DMS153 (cell line): ENCODE measurements at regions not wholly inside any gene's neighbourhood (a gene's known extent, or its start where the extent isn't known, plus 50 kb on each side); places are given as distances from the start of the nearest gene placed in this dataset.
"Not testable (repeated sequence)": the region's sequence is repeated elsewhere in the genome, so short reads cannot be mapped to it uniquely, and the experiment has no call there.

Source experiments
- DNase-seq: peaks from one replicate; lab custom pipeline; 2025; lab: John Stamatoyannopoulos, UW

- DNase-seq, result no peak
Measured at GRCh38 chr15:95016511-95017229, 785.3 kb downstream of the MCTP2 start.

- DNase-seq, result no peak
Measured at GRCh38 chr15:95017666-95018328, 786.4 kb downstream of the MCTP2 start.

- no peak for DNase-seq
Measured at GRCh38 chr15:95018888-95019545, 787.7 kb downstream of the MCTP2 start.

- DNase-seq, result no peak
Measured at GRCh38 chr15:95019907-95020306, 788.5 kb downstream of the MCTP2 start.

GRCh38 chr15:95021816-95022215 is 790.5 kb downstream of the MCTP2 start:
- DNase-seq, result no peak

GRCh38 chr15:95024351-95024750 is 793.0 kb downstream of the MCTP2 start:
- no peak for DNase-seq

GRCh38 chr15:95025924-95026728 is 794.8 kb downstream of the MCTP2 start:
- DNase-seq, result no peak

- DNase-seq, result no peak
Measured at GRCh38 chr15:95027981-95028380, 796.6 kb downstream of the MCTP2 start.

- DNase-seq, result no peak
Measured at GRCh38 chr15:95032156-95032555, 800.8 kb downstream of the MCTP2 start.

- DNase-seq, result no peak
Measured at GRCh38 chr15:95035106-95035505, 803.7 kb downstream of the MCTP2 start.

- DNase-seq, result no peak
Measured at GRCh38 chr15:95041297-95041696, 809.9 kb downstream of the MCTP2 start.

- DNase-seq, result not testable (repeated sequence)
Measured at GRCh38 chr15:95043236-95043932, 812.0 kb downstream of the MCTP2 start.

GRCh38 chr15:95043933-95044313 is 812.6 kb downstream of the MCTP2 start:
- no peak for DNase-seq

- no peak for DNase-seq
Measured at GRCh38 chr15:95044745-95045417, 813.5 kb downstream of the MCTP2 start.

- no peak for DNase-seq
Measured at GRCh38 chr15:95051861-95052260, 820.5 kb downstream of the MCTP2 start.

- DNase-seq, result no peak
Measured at GRCh38 chr15:95059346-95059905, 828.1 kb downstream of the MCTP2 start.

- DNase-seq, result no peak
Measured at GRCh38 chr15:95068701-95069521, 837.5 kb downstream of the MCTP2 start.

- DNase-seq, result no peak
Measured at GRCh38 chr15:95075792-95076677, 844.7 kb downstream of the MCTP2 start.

GRCh38 chr15:95076678-95076990 is 845.3 kb downstream of the MCTP2 start:
- no peak for DNase-seq
